ENCODE measurements at regions not wholly inside any gene's neighbourhood (a gene's known extent, or its start where the extent isn't known, plus 50 kb on each side); places are given as distances from the start of the nearest gene placed in this dataset.

GRCh38 chr3:147797095-147797494 lies 387.9 kb downstream of the ZIC1 start:
- TF ChIP-seq POLR2AphosphoS5 (IDR thresholded peaks at IDR 0.05; ENCODE audit: low read depth, low read length) (no peak), POLR2A (IDR thresholded peaks at IDR 0.05; ENCODE audit: low read depth, low read length) (no peak)
